HK-2 (cell line): ENCODE measurements at regions not wholly inside any gene's neighbourhood (a gene's known extent, or its start where the extent isn't known, plus 50 kb on each side); places are given as distances from the start of the nearest gene placed in this dataset.

Source experiments
- DNase-seq: peaks from one replicate; pipeline ENCODE4 v3.0.0-alpha.2; 2018; ENCODE audit not compliant: unreplicated experiment

GRCh38 chr20:7503501-7503900 is 436.8 kb downstream of the HAO1 start:
- DNase-seq: no peak

- DNase-seq: no peak
Measured at GRCh38 chr20:7505152-7505834, 435.0 kb downstream of the HAO1 start.

- DNase-seq: no peak
Measured at GRCh38 chr20:7505835-7506221, 434.4 kb downstream of the HAO1 start.

- no peak for DNase-seq
Measured at GRCh38 chr20:7516621-7517111, 423.6 kb downstream of the HAO1 start.

GRCh38 chr20:7520361-7520760 is 419.9 kb downstream of the HAO1 start:
- DNase-seq: no peak

GRCh38 chr20:7523288-7523687 is 417.0 kb downstream of the HAO1 start:
- DNase-seq: no peak

- DNase-seq: no peak
Measured at GRCh38 chr20:7540018-7540417, 400.2 kb downstream of the HAO1 start.

GRCh38 chr20:7540923-7541322 is 399.3 kb downstream of the HAO1 start:
- DNase-seq: no peak

- no peak for DNase-seq
Measured at GRCh38 chr20:7571101-7571500, 369.2 kb downstream of the HAO1 start.

GRCh38 chr20:7571521-7572055 is 368.7 kb downstream of the HAO1 start:
- no peak for DNase-seq

GRCh38 chr20:7579888-7580287 is 360.4 kb downstream of the HAO1 start:
- DNase-seq: no peak

- no peak for DNase-seq
Measured at GRCh38 chr20:7585126-7585679, 355.1 kb downstream of the HAO1 start.

GRCh38 chr20:7586481-7586880 is 353.8 kb downstream of the HAO1 start:
- no peak for DNase-seq

- DNase-seq: no peak
Measured at GRCh38 chr20:7589164-7589563, 351.1 kb downstream of the HAO1 start.

- no peak for DNase-seq
Measured at GRCh38 chr20:7596541-7596940, 343.7 kb downstream of the HAO1 start.

- DNase-seq: no peak
Measured at GRCh38 chr20:7601431-7601830, 338.8 kb downstream of the HAO1 start.

GRCh38 chr20:7606941-7607340 is 333.3 kb downstream of the HAO1 start:
- no peak for DNase-seq

GRCh38 chr20:7608250-7608649 is 332.0 kb downstream of the HAO1 start:
- DNase-seq: no peak

- no peak for DNase-seq
Measured at GRCh38 chr20:7609251-7609650, 331.0 kb downstream of the HAO1 start.

- no peak for DNase-seq
Measured at GRCh38 chr20:7610681-7611080, 329.6 kb downstream of the HAO1 start.

GRCh38 chr20:7617797-7618196 is 322.5 kb downstream of the HAO1 start:
- no peak for DNase-seq

GRCh38 chr20:7622399-7622961 is 317.8 kb downstream of the HAO1 start:
- no peak for DNase-seq

- DNase-seq: no peak
Measured at GRCh38 chr20:7624886-7625285, 315.4 kb downstream of the HAO1 start.
